WTC11 (cell line): ENCODE measurements at regions not wholly inside any gene's neighbourhood (a gene's known extent, or its start where the extent isn't known, plus 50 kb on each side); places are given as distances from the start of the nearest gene placed in this dataset.
"Not testable (repeated sequence)": the region's sequence is repeated elsewhere in the genome, so short reads cannot be mapped to it uniquely, and the experiment has no call there.

Source experiments
- TF ChIP-seq, protein P1 (sequence below): fragments of 200-600 bp; IDR thresholded peaks from 2 replicates; pipeline ENCODE4 v1.8.0; 2022; ENCODE audit warnings: antibody characterized with exemption
- TF ChIP-seq, protein P2 (sequence below): sonication (generic); formaldehyde crosslinking; IDR thresholded peaks from 2 replicates; pipeline ENCODE4 v1.8.0; 2023; ENCODE audit warnings: missing genetic modification reagents, mild to moderate bottlenecking, borderline replicate concordance

GRCh38 chr13:50473050-50473449, 370.4 kb downstream of the DLEU7 start:
- TF ChIP-seq, protein P1, sequence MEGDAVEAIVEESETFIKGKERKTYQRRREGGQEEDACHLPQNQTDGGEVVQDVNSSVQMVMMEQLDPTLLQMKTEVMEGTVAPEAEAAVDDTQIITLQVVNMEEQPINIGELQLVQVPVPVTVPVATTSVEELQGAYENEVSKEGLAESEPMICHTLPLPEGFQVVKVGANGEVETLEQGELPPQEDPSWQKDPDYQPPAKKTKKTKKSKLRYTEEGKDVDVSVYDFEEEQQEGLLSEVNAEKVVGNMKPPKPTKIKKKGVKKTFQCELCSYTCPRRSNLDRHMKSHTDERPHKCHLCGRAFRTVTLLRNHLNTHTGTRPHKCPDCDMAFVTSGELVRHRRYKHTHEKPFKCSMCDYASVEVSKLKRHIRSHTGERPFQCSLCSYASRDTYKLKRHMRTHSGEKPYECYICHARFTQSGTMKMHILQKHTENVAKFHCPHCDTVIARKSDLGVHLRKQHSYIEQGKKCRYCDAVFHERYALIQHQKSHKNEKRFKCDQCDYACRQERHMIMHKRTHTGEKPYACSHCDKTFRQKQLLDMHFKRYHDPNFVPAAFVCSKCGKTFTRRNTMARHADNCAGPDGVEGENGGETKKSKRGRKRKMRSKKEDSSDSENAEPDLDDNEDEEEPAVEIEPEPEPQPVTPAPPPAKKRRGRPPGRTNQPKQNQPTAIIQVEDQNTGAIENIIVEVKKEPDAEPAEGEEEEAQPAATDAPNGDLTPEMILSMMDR, result not testable (repeated sequence)
- TF ChIP-seq, protein P2, sequence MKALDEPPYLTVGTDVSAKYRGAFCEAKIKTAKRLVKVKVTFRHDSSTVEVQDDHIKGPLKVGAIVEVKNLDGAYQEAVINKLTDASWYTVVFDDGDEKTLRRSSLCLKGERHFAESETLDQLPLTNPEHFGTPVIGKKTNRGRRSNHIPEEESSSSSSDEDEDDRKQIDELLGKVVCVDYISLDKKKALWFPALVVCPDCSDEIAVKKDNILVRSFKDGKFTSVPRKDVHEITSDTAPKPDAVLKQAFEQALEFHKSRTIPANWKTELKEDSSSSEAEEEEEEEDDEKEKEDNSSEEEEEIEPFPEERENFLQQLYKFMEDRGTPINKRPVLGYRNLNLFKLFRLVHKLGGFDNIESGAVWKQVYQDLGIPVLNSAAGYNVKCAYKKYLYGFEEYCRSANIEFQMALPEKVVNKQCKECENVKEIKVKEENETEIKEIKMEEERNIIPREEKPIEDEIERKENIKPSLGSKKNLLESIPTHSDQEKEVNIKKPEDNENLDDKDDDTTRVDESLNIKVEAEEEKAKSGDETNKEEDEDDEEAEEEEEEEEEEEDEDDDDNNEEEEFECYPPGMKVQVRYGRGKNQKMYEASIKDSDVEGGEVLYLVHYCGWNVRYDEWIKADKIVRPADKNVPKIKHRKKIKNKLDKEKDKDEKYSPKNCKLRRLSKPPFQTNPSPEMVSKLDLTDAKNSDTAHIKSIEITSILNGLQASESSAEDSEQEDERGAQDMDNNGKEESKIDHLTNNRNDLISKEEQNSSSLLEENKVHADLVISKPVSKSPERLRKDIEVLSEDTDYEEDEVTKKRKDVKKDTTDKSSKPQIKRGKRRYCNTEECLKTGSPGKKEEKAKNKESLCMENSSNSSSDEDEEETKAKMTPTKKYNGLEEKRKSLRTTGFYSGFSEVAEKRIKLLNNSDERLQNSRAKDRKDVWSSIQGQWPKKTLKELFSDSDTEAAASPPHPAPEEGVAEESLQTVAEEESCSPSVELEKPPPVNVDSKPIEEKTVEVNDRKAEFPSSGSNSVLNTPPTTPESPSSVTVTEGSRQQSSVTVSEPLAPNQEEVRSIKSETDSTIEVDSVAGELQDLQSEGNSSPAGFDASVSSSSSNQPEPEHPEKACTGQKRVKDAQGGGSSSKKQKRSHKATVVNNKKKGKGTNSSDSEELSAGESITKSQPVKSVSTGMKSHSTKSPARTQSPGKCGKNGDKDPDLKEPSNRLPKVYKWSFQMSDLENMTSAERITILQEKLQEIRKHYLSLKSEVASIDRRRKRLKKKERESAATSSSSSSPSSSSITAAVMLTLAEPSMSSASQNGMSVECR, result not testable (repeated sequence)
